NCI-H146 (cell line): ENCODE measurements at regions not wholly inside any gene's neighbourhood (a gene's known extent, or its start where the extent isn't known, plus 50 kb on each side); places are given as distances from the start of the nearest gene placed in this dataset.

ENCODE experiments used
- DNase-seq: peaks from one replicate; lab custom pipeline; 2025; lab: John Stamatoyannopoulos, UW

- DNase-seq = no peak
Measured at GRCh38 chr3:76010252-76010651, 224.9 kb upstream of the ZNF717 start.

GRCh38 chr3:76011121-76011520 lies 225.8 kb upstream of the ZNF717 start:
- DNase-seq = no peak

DNA sequence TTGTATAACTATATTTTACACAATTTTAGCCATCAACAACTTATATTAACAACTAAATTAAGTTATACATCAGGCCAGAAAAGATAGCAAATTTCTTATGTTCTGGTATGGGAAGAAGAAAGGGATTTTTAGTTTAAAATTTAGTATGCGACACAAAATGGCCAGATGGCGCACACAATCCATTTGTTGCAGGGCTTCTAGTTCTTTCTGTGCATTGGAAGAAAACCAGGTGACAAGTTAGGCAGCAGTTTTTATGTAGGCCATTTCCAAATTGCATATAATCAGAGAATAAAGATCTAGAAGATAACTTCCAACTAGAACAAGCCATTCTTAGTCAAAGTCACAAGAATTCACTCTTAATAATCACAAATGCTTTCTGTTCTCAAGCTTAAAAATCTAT lies 230.1 kb upstream of the ZNF717 start:
- no peak for DNase-seq

DNA sequence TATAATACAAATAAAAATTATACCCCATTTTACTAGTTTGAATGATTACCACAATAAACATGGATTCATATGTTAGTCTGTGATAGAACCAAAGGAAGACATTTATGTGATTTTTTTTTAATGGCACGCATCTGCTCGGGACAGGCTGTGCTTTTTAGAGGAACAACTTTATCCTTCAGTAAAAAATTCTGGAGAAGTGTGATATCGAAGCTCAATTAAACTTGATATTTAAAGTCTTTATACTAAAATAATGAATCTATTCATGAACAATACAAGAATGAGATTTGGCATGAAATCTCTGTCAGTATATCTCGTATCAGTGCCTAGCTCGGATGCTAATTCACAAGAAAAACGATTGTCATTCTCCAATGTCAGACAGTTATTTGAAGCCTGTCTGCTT lies 230.8 kb upstream of the ZNF717 start:
- no peak for DNase-seq

DNA sequence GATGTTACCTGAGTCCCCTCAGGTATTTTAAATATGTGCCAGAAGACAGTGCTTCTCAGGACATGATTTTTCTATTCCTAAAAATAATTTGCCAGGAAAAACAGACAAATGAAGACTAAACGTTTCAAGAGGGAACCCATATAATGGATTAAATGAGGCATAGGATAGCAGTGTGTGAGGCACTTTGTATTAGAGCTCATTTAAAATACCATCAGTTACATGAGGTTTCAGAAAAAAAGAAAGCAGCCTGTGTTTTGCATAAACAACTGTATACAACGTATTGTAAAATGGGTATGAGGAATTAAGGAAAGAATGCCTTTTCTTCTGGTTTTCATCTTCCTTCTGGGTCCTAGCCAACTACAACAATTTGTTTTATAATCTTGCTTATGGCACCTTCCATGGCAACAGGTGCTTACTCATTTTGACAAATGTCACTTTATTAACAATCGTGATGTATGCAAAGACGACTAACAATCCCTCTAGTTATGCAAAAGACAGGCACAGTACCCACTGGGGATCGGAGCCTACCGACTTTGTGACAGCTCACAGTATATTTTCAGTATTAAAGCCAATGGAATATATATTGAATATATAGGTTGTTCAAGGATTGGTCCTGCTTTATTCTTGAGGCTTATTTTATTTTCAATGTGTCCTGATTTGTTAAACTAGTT lies 231.6 kb upstream of the ZNF717 start:
- no peak for DNase-seq

GRCh38 chr3:76021376-76021775 lies 236.0 kb upstream of the ZNF717 start:
- DNase-seq = no peak

- no peak for DNase-seq
Measured at GRCh38 chr3:76024640-76025039, 239.3 kb upstream of the ZNF717 start.

DNA sequence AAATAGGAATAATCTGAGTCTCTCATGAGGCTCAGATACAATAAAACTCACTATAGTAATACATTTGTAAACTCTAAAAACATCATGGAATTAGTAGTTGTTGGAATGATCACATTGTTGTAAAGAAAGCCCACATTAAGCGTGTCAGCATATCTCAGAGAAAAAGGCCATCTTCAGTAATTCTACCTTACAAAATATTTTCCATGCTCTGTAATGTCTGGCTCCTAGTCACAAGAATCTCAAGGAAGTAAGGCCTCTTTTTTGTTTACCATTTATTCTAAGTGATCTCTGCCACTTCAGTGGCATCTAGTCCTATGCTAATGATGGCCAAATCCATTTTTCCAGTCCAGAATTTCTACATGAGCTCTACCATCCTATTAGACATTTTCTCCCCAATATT lies 240.2 kb upstream of the ZNF717 start:
- DNase-seq = no peak

DNA sequence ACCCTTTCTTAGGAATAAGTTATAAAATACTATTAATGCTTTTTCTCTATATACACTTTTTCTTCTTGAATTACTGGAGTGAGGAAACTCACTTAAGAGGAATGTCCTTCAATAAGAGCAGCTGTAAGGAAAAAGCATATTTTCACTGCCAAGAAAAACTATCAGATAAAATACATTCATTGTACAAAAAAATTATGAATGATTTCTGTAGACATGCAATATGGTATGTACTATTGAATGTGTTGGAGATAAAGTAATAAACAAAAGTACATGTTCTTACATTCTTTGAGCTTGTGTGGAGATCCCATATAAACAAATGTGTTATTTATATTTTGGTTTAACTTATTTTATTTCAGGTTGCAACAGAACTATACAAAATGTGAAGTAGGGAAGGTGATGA lies 241.0 kb upstream of the ZNF717 start:
- no peak for DNase-seq

GRCh38 chr3:76028774-76029173 lies 243.4 kb upstream of the ZNF717 start:
- DNase-seq = no peak

DNA sequence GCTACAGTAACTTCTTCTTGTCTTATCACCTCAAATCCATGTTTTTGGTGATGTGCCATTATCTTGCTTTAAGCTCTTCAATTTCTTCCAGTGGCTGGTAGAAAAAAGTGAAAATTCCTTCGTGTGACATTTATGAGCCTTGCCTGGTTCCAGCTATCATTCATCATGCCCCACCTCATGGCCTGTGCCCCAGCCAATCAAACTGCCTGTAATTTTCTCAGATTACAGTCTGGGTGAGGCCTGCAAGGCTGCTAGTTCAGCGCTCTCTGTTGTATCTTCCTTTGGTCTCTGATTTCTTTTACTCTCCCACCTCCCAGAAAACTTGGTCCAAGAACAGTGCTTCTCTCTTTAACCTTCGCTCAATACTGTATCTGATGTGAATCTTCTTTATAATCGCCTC lies 249.3 kb upstream of the ZNF717 start:
- DNase-seq = no peak

DNA sequence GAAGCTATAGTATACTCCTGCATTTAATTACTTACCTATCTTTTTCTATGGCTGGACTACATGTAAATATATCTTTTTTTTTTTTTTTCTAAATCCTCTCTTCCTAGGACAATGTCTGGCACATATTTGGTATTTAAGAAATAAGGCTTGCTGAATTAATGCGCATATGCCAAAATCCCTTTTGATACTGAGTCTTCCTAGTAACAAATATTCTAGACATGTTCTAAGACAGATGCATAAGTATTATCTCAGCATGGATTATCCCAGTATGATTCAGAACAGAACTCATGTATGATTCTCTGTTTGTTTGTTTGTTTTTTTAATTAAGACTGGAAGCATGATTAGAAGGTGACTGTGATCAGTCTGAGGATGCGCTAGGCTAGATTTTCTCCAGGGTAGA lies 249.8 kb upstream of the ZNF717 start:
- no peak for DNase-seq

GRCh38 chr3:76038949-76039348 lies 253.6 kb upstream of the ZNF717 start:
- no peak for DNase-seq

- no peak for DNase-seq
Measured at GRCh38 chr3:76039431-76039830, 254.1 kb upstream of the ZNF717 start.

- no peak for DNase-seq
Measured at GRCh38 chr3:76040946-76041345, 255.6 kb upstream of the ZNF717 start.

GRCh38 chr3:76043746-76044145 lies 258.4 kb upstream of the ZNF717 start:
- no peak for DNase-seq

DNA sequence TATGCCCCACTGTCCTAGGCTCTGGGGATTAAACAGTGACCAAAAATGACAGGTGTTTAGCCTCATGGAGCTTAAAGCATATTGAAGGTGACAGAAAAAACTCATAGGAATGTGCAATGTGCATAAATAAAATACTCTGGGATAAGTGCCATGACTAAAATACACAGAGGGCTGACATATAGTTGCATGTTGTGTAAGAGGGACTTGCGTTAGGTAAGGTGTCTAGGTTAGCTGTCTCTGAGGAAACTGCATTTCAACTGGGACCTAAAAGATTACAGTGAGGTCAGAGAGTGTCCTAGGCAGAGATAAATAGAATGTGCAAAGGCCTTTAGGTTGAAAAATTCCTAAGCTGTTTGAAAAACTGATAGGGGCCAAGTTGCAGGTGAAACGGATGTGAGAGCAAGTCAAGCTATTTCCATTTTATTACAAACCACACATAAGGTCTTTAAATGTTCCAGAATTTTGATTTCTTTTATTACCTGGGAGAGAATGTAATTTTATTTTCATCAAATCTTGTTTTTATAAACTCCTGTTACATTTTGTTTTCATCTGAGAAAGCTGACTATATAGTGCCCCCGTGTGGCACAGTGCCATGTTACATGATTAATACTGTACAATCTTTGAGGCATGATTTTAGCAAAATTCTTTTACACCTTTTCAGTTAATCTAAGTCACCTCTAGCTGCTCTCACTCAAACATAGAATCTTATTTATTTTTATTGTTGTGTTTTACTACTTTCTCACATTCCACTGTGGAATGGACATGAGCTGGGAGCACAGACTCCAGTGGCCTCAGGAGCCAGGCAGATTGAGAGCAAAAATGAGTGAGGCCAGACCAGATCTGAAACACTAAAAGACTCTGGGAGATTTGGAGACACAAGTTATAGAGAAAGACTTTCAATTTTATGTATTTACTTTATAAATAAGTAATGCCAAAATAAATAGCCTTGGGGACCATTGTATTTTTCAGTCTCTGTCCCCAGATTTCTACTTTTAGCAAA lies 259.6 kb upstream of the ZNF717 start:
- no peak for DNase-seq

DNA sequence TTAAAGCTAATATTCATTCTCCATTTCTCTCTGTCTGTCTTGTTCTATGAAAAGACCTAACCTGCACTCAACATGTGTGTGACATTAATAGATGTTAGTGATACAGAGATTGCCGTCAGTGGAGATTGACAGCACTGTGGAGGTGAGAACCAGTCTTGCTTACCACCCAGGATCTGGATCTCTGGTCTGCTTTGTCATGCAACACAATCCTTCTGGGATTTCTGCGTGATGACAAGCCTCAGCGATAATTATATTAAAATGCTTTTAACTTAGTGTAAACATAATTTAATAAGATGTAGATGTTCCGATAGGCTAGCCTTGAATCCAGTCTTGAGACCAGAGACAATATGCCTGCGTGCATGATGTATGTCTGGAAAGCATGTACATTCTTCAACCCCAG lies 262.0 kb upstream of the ZNF717 start:
- no peak for DNase-seq

- DNase-seq = no peak
Measured at GRCh38 chr3:76049776-76050175, 264.4 kb upstream of the ZNF717 start.

GRCh38 chr3:76051145-76051544 lies 265.8 kb upstream of the ZNF717 start:
- DNase-seq = no peak

GRCh38 chr3:76054404-76054803 lies 269.1 kb upstream of the ZNF717 start:
- no peak for DNase-seq

DNA sequence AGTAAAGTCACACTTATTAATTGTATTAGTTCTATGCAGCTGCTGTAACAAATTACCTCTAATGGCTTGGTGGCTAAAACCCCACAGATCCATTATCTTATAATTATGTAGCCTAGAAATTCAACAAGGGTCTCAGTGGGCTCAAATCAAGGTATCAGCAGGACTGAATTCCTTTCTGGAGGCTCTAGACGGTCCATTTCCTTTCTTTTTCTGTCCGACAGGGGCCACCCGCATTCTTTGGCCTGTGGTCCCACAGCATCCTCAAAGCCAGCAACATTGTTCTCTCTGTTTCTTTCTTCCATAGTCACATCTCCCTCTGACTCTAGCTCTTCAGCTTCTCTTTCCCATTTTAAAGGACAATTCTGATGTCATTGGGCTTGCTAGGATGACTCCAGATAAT lies 276.3 kb upstream of the ZNF717 start:
- no peak for DNase-seq

DNA sequence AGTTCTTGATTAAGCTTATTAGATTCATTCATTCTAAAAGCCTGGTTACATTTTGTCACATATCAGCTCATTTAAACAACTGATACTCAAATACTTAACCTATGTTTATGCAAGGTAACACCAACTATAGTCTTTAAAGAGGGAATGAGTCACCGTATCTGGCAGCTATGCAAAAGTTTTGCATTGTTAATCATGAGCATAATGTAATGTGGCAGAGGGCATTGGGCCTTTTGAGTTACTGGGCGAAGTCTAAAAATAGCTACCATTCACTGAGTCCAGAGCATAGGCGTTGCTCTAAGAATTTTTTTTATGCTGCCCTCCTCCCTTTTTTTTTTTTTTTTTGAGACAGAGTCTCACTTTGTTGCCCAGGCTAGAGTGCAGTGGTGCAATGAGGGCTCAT lies 277.7 kb upstream of the ZNF717 start:
- DNase-seq = no peak
